ENCODE measurements at regions not wholly inside any gene's neighbourhood (a gene's known extent, or its start where the extent isn't known, plus 50 kb on each side); places are given as distances from the start of the nearest gene placed in this dataset.
"Not testable (repeated sequence)": the region's sequence is repeated elsewhere in the genome, so short reads cannot be mapped to it uniquely, and the experiment has no call there.

GRCh38 chr6:144401736-144402733, 116.9 kb downstream of the UTRN start:
- Histone ChIP-seq H3K4me3 (ENCODE audit: low read depth, low read length) (no peak overlapping the region), H3K9me3 (ENCODE audit: control insufficient read depth, insufficient read depth, low read length) (no peaks in the 10 kb centered on the region), H3K4me1 (ENCODE audit: control insufficient read depth, insufficient read depth, low read length) (no peaks in the 10 kb centered on the region), H3K36me3 (ENCODE audit: control insufficient read depth, insufficient read depth, low read length) (no peaks in the 10 kb centered on the region), H3K27me3 (ENCODE audit: control insufficient read depth, insufficient read depth, low read length) (no peaks in the 10 kb centered on the region), H3K9ac (ENCODE audit: low read depth, low read length) (no peak overlapping the region)

- Histone ChIP-seq H3K9me3 (ENCODE audit: control insufficient read depth, insufficient read depth, low read length) (no peaks in the 10 kb centered on the region), H3K4me1 (ENCODE audit: control insufficient read depth, insufficient read depth, low read length) (no peaks in the 10 kb centered on the region), H3K4me3 (ENCODE audit: low read depth, low read length) (no peak overlapping the region), H3K27me3 (ENCODE audit: control insufficient read depth, insufficient read depth, low read length) (no peaks in the 10 kb centered on the region), H3K36me3 (ENCODE audit: control insufficient read depth, insufficient read depth, low read length) (no peaks in the 10 kb centered on the region), H3K9ac (ENCODE audit: low read depth, low read length) (no peak overlapping the region)
These were observed 117.6 kb downstream of the UTRN start for GRCh38 chr6:144402750-144403149.

- Histone ChIP-seq H3K4me1 (ENCODE audit: control insufficient read depth, insufficient read depth, low read length) (no peaks in the 10 kb centered on the region), H3K9me3 (ENCODE audit: control insufficient read depth, insufficient read depth, low read length) (no peaks in the 10 kb centered on the region), H3K36me3 (ENCODE audit: control insufficient read depth, insufficient read depth, low read length) (no peaks in the 10 kb centered on the region), H3K9ac (ENCODE audit: low read depth, low read length) (no peak overlapping the region), H3K4me3 (ENCODE audit: low read depth, low read length) (no peak overlapping the region), H3K27me3 (ENCODE audit: control insufficient read depth, insufficient read depth, low read length) (no peaks in the 10 kb centered on the region)
These were observed 120.0 kb downstream of the UTRN start for GRCh38 chr6:144405163-144405562.

- Histone ChIP-seq H3K36me3 (ENCODE audit: control insufficient read depth, insufficient read depth, low read length) (no peaks in the 10 kb centered on the region), H3K4me1 (ENCODE audit: control insufficient read depth, insufficient read depth, low read length) (no peaks in the 10 kb centered on the region), H3K4me3 (ENCODE audit: low read depth, low read length) (no peak overlapping the region)
These were observed 121.7 kb downstream of the UTRN start for GRCh38 chr6:144406796-144407195.

GRCh38 chr6:144408161-144408560, 123.0 kb downstream of the UTRN start:
- Histone ChIP-seq H3K4me3 (ENCODE audit: low read depth, low read length) (no peak overlapping the region), H3K36me3 (ENCODE audit: control insufficient read depth, insufficient read depth, low read length) (no peaks in the 10 kb centered on the region), H3K9me3 (ENCODE audit: control insufficient read depth, insufficient read depth, low read length) (no peaks in the 10 kb centered on the region), H3K27me3 (ENCODE audit: control insufficient read depth, insufficient read depth, low read length) (no peaks in the 10 kb centered on the region), H3K9ac (ENCODE audit: low read depth, low read length) (no peak overlapping the region), H3K4me1 (ENCODE audit: control insufficient read depth, insufficient read depth, low read length) (no peaks in the 10 kb centered on the region)

More at GRCh38 chr6:144406796-144407195, 121.7 kb downstream of the UTRN start:
- no peak overlapping the region for H3K9ac ChIP-seq (ENCODE audit: low read depth, low read length)
- no peaks in the 10 kb centered on the region for H3K27me3 ChIP-seq (ENCODE audit: control insufficient read depth, insufficient read depth, low read length)
- H3K9me3 ChIP-seq (ENCODE audit: control insufficient read depth, insufficient read depth, low read length), result no peaks in the 10 kb centered on the region

- no peaks in the 10 kb centered on the region for H3K36me3 ChIP-seq (ENCODE audit: control insufficient read depth, insufficient read depth, low read length)
- no peaks in the 10 kb centered on the region for H3K27me3 ChIP-seq (ENCODE audit: control insufficient read depth, insufficient read depth, low read length)
- H3K9me3 ChIP-seq (ENCODE audit: control insufficient read depth, insufficient read depth, low read length), result no peaks in the 10 kb centered on the region
- no peaks in the 10 kb centered on the region for H3K4me1 ChIP-seq (ENCODE audit: control insufficient read depth, insufficient read depth, low read length)
- no peak overlapping the region for H3K9ac ChIP-seq (ENCODE audit: low read depth, low read length)
- no peak overlapping the region for H3K4me3 ChIP-seq (ENCODE audit: low read depth, low read length)
These were observed 124.9 kb downstream of the UTRN start for GRCh38 chr6:144410059-144410458.

GRCh38 chr6:144410574-144410973, 125.4 kb downstream of the UTRN start:
- not testable (repeated sequence) for H3K4me1 ChIP-seq (ENCODE audit: control insufficient read depth, insufficient read depth, low read length); H3K4me3 ChIP-seq (ENCODE audit: low read depth, low read length); H3K9me3 ChIP-seq (ENCODE audit: control insufficient read depth, insufficient read depth, low read length); H3K9ac ChIP-seq (ENCODE audit: low read depth, low read length); H3K27me3 ChIP-seq (ENCODE audit: control insufficient read depth, insufficient read depth, low read length); H3K36me3 ChIP-seq (ENCODE audit: control insufficient read depth, insufficient read depth, low read length)

- H3K4me1 ChIP-seq (ENCODE audit: control insufficient read depth, insufficient read depth, low read length), result no peaks in the 10 kb centered on the region
- H3K4me3 ChIP-seq (ENCODE audit: low read depth, low read length), result no peak overlapping the region
These were observed 126.5 kb downstream of the UTRN start for GRCh38 chr6:144411531-144412165.

GRCh38 chr6:144413418-144413817, 128.3 kb downstream of the UTRN start:
- Histone ChIP-seq H3K9ac (ENCODE audit: low read depth, low read length) (no peak overlapping the region), H3K36me3 (ENCODE audit: control insufficient read depth, insufficient read depth, low read length) (no peaks in the 10 kb centered on the region), H3K27me3 (ENCODE audit: control insufficient read depth, insufficient read depth, low read length) (no peaks in the 10 kb centered on the region), H3K9me3 (ENCODE audit: control insufficient read depth, insufficient read depth, low read length) (no peaks in the 10 kb centered on the region), H3K4me3 (ENCODE audit: low read depth, low read length) (no peak overlapping the region), H3K4me1 (ENCODE audit: control insufficient read depth, insufficient read depth, low read length) (no peaks in the 10 kb centered on the region)

More at GRCh38 chr6:144411531-144412165, 126.5 kb downstream of the UTRN start:
- Histone ChIP-seq H3K36me3 (ENCODE audit: control insufficient read depth, insufficient read depth, low read length) (no peaks in the 10 kb centered on the region), H3K9ac (ENCODE audit: low read depth, low read length) (no peak overlapping the region), H3K9me3 (ENCODE audit: control insufficient read depth, insufficient read depth, low read length) (no peaks in the 10 kb centered on the region), H3K27me3 (ENCODE audit: control insufficient read depth, insufficient read depth, low read length) (no peaks in the 10 kb centered on the region)

- H3K9ac ChIP-seq (ENCODE audit: low read depth, low read length), result no peak overlapping the region
- H3K4me1 ChIP-seq (ENCODE audit: control insufficient read depth, insufficient read depth, low read length), result no peaks in the 10 kb centered on the region
- no peaks in the 10 kb centered on the region for H3K9me3 ChIP-seq (ENCODE audit: control insufficient read depth, insufficient read depth, low read length)
- no peaks in the 10 kb centered on the region for H3K36me3 ChIP-seq (ENCODE audit: control insufficient read depth, insufficient read depth, low read length)
- H3K27me3 ChIP-seq (ENCODE audit: control insufficient read depth, insufficient read depth, low read length), result no peaks in the 10 kb centered on the region
- H3K4me3 ChIP-seq (ENCODE audit: low read depth, low read length), result no peak overlapping the region
These were observed 129.9 kb downstream of the UTRN start for GRCh38 chr6:144415014-144415413.

GRCh38 chr6:144415835-144416237, 130.7 kb downstream of the UTRN start:
- H3K27me3 ChIP-seq (ENCODE audit: control insufficient read depth, insufficient read depth, low read length), result no peaks in the 10 kb centered on the region
- no peak overlapping the region for H3K4me3 ChIP-seq (ENCODE audit: low read depth, low read length)
- no peak overlapping the region for H3K9ac ChIP-seq (ENCODE audit: low read depth, low read length)
- no peaks in the 10 kb centered on the region for H3K36me3 ChIP-seq (ENCODE audit: control insufficient read depth, insufficient read depth, low read length)
- H3K4me1 ChIP-seq (ENCODE audit: control insufficient read depth, insufficient read depth, low read length), result no peaks in the 10 kb centered on the region
- H3K9me3 ChIP-seq (ENCODE audit: control insufficient read depth, insufficient read depth, low read length), result no peaks in the 10 kb centered on the region

- Histone ChIP-seq H3K4me3 (ENCODE audit: low read depth, low read length) (no peak overlapping the region), H3K36me3 (ENCODE audit: control insufficient read depth, insufficient read depth, low read length) (no peaks in the 10 kb centered on the region), H3K9ac (ENCODE audit: low read depth, low read length) (no peak overlapping the region), H3K27me3 (ENCODE audit: control insufficient read depth, insufficient read depth, low read length) (no peaks in the 10 kb centered on the region), H3K9me3 (ENCODE audit: control insufficient read depth, insufficient read depth, low read length) (no peaks in the 10 kb centered on the region), H3K4me1 (ENCODE audit: control insufficient read depth, insufficient read depth, low read length) (no peaks in the 10 kb centered on the region)
These were observed 131.1 kb downstream of the UTRN start for GRCh38 chr6:144416244-144416643.
